ENCODE measurements at regions not wholly inside any gene's neighbourhood (a gene's known extent, or its start where the extent isn't known, plus 50 kb on each side); places are given as distances from the start of the nearest gene placed in this dataset.

- DNase-seq (ENCODE audit: extremely low read depth in 1 of 2, low read depth in 1 of 2) = no peak
Measured at GRCh38 chr22:47289336-47289985, 527.0 kb downstream of the TBC1D22A start.

GRCh38 chr22:47288680-47289079 is 526.2 kb downstream of the TBC1D22A start:
- DNase-seq (ENCODE audit: extremely low read depth in 1 of 2, low read depth in 1 of 2) = no peak

GRCh38 chr22:47287516-47287915 is 525.1 kb downstream of the TBC1D22A start:
- no peak for DNase-seq (ENCODE audit: extremely low read depth in 1 of 2, low read depth in 1 of 2)

- no peak for DNase-seq (ENCODE audit: extremely low read depth in 1 of 2, low read depth in 1 of 2)
Measured at GRCh38 chr22:47286590-47286989, 524.1 kb downstream of the TBC1D22A start.

GRCh38 chr22:47285981-47286380 is 523.5 kb downstream of the TBC1D22A start:
- DNase-seq (ENCODE audit: extremely low read depth in 1 of 2, low read depth in 1 of 2) = no peak

GRCh38 chr22:47284822-47285221 is 522.4 kb downstream of the TBC1D22A start:
- no peak for DNase-seq (ENCODE audit: extremely low read depth in 1 of 2, low read depth in 1 of 2)

GRCh38 chr22:47284360-47284759 is 521.9 kb downstream of the TBC1D22A start:
- no peak for DNase-seq (ENCODE audit: extremely low read depth in 1 of 2, low read depth in 1 of 2)

- DNase-seq (ENCODE audit: extremely low read depth in 1 of 2, low read depth in 1 of 2) = no peak
Measured at GRCh38 chr22:47283616-47284270, 521.3 kb downstream of the TBC1D22A start.

GRCh38 chr22:47282851-47283250 is 520.4 kb downstream of the TBC1D22A start:
- DNase-seq (ENCODE audit: extremely low read depth in 1 of 2, low read depth in 1 of 2) = no peak

- no peak for DNase-seq (ENCODE audit: extremely low read depth in 1 of 2, low read depth in 1 of 2)
Measured at GRCh38 chr22:47282366-47282765, 519.9 kb downstream of the TBC1D22A start.

- DNase-seq (ENCODE audit: extremely low read depth in 1 of 2, low read depth in 1 of 2) = no peak
Measured at GRCh38 chr22:47281126-47282106, 519.0 kb downstream of the TBC1D22A start.

GRCh38 chr22:47280301-47280700 is 517.9 kb downstream of the TBC1D22A start:
- DNase-seq (ENCODE audit: extremely low read depth in 1 of 2, low read depth in 1 of 2) = no peak

- no peak for DNase-seq (ENCODE audit: extremely low read depth in 1 of 2, low read depth in 1 of 2)
Measured at GRCh38 chr22:47279746-47280145, 517.3 kb downstream of the TBC1D22A start.

GRCh38 chr22:47279337-47279736 is 516.9 kb downstream of the TBC1D22A start:
- no peak for DNase-seq (ENCODE audit: extremely low read depth in 1 of 2, low read depth in 1 of 2)

- no peak for DNase-seq (ENCODE audit: extremely low read depth in 1 of 2, low read depth in 1 of 2)
Measured at GRCh38 chr22:47278655-47279054, 516.2 kb downstream of the TBC1D22A start.

GRCh38 chr22:47277531-47277930 is 515.1 kb downstream of the TBC1D22A start:
- DNase-seq (ENCODE audit: extremely low read depth in 1 of 2, low read depth in 1 of 2) = no peak

- no peak for DNase-seq (ENCODE audit: extremely low read depth in 1 of 2, low read depth in 1 of 2)
Measured at GRCh38 chr22:47276991-47277390, 514.5 kb downstream of the TBC1D22A start.

GRCh38 chr22:47276450-47276820 is 514.0 kb downstream of the TBC1D22A start:
- DNase-seq (ENCODE audit: extremely low read depth in 1 of 2, low read depth in 1 of 2) = no peak

- no peak for DNase-seq (ENCODE audit: extremely low read depth in 1 of 2, low read depth in 1 of 2)
Measured at GRCh38 chr22:47275605-47276449, 513.4 kb downstream of the TBC1D22A start.

GRCh38 chr22:47274196-47274595 is 511.7 kb downstream of the TBC1D22A start:
- no peak for DNase-seq (ENCODE audit: extremely low read depth in 1 of 2, low read depth in 1 of 2)
